Hindlimb muscle (tissue), 1 donor: ENCODE measurements at regions not wholly inside any gene's neighbourhood (a gene's known extent, or its start where the extent isn't known, plus 50 kb on each side); places are given as distances from the start of the nearest gene placed in this dataset.

Experiments
- DNase-seq: peaks from one replicate; pipeline ENCODE4 v3.0.0-alpha.2; 2013

- DNase-seq = no peak
Measured at GRCh38 chr11:129590753-129591475, 215.3 kb downstream of the BARX2 start.

GRCh38 chr11:129591527-129591926, 215.9 kb downstream of the BARX2 start:
- no peak for DNase-seq

- DNase-seq = no peak
Measured at GRCh38 chr11:129592191-129592590, 216.5 kb downstream of the BARX2 start.

GRCh38 chr11:129593098-129593497, 217.4 kb downstream of the BARX2 start:
- DNase-seq = no peak

- DNase-seq = no peak
Measured at GRCh38 chr11:129595038-129595962, 219.7 kb downstream of the BARX2 start.

- no peak for DNase-seq
Measured at GRCh38 chr11:129596351-129596750, 219.3 kb upstream of the TMEM45B start.

GRCh38 chr11:129598378-129598777, 217.3 kb upstream of the TMEM45B start:
- DNase-seq = no peak

GRCh38 chr11:129605815-129606214, 209.8 kb upstream of the TMEM45B start:
- DNase-seq = no peak

GRCh38 chr11:129608711-129609110, 206.9 kb upstream of the TMEM45B start:
- no peak for DNase-seq

GRCh38 chr11:129610125-129610524, 205.5 kb upstream of the TMEM45B start:
- no peak for DNase-seq

- no peak for DNase-seq
Measured at GRCh38 chr11:129610545-129610944, 205.1 kb upstream of the TMEM45B start.

GRCh38 chr11:129611661-129612446, 203.8 kb upstream of the TMEM45B start:
- DNase-seq = no peak

GRCh38 chr11:129612447-129612961, 203.1 kb upstream of the TMEM45B start:
- no peak for DNase-seq

- DNase-seq = no peak
Measured at GRCh38 chr11:129613071-129613470, 202.6 kb upstream of the TMEM45B start.

GRCh38 chr11:129614256-129614944, 201.2 kb upstream of the TMEM45B start:
- DNase-seq = no peak

- no peak for DNase-seq
Measured at GRCh38 chr11:129618046-129618569, 197.5 kb upstream of the TMEM45B start.

- DNase-seq = no peak
Measured at GRCh38 chr11:129620237-129621104, 195.2 kb upstream of the TMEM45B start.

- no peak for DNase-seq
Measured at GRCh38 chr11:129625930-129626329, 189.7 kb upstream of the TMEM45B start.

- no peak for DNase-seq
Measured at GRCh38 chr11:129631201-129631600, 184.4 kb upstream of the TMEM45B start.

GRCh38 chr11:129636926-129637325, 178.7 kb upstream of the TMEM45B start:
- no peak for DNase-seq

GRCh38 chr11:129637473-129637872, 178.2 kb upstream of the TMEM45B start:
- no peak for DNase-seq
